SU-DHL-6 (cell line): ENCODE measurements at regions not wholly inside any gene's neighbourhood (a gene's known extent, or its start where the extent isn't known, plus 50 kb on each side); places are given as distances from the start of the nearest gene placed in this dataset.

ENCODE experiments used
- H2AFZ ChIP-seq: fragments of 200-600 bp; sonication (generic); 2 replicates; pipeline ENCODE4 v1.6.1; 2014; ENCODE audit warnings: low read depth, mild to moderate bottlenecking, moderate library complexity, mixed read lengths, antibody characterized with exemption, low read length; ENCODE audit not compliant: severe bottlenecking
- H3F3A ChIP-seq: fragments of 200-600 bp; shearing (Covaris generic); 2 replicates; pipeline ENCODE4 v1.6.0; 2016; ENCODE audit warnings: antibody characterized with exemption, mild to moderate bottlenecking; ENCODE audit not compliant: insufficient read depth
- H3K27ac ChIP-seq: fragments of 200-600 bp; sonication (generic); 2 replicates; pipeline ENCODE4 v1.5.1; 2016; ENCODE audit warnings: low read depth, mild to moderate bottlenecking, low read length, moderate library complexity, mixed read lengths
- H3K27me3 ChIP-seq: fragments of 200-600 bp; sonication (generic), shearing (Covaris generic); 2 replicates; pipeline ENCODE4 v1.6.0; 2014; ENCODE audit warnings: mild to moderate bottlenecking, low read length
- H3K36me3 ChIP-seq: fragments of 200-600 bp; sonication (generic); 2 replicates; pipeline ENCODE4 v1.6.1; 2014; ENCODE audit warnings: mild to moderate bottlenecking, low read length, mixed read lengths
- H3K4me2 ChIP-seq: fragments of 300-600, 200-600 bp; shearing (Covaris generic), sonication (generic); 2 replicates; pipeline ENCODE4 v1.6.0; 2014; ENCODE audit warnings: low read length, low read depth, mild to moderate bottlenecking; ENCODE audit not compliant: poor library complexity, severe bottlenecking
- H3K4me3 ChIP-seq: fragments of 200-600 bp; sonication (generic); 2 replicates; pipeline ENCODE4 v1.5.1; 2014; ENCODE audit warnings: antibody characterized with exemption, low read length, mild to moderate bottlenecking, mixed read lengths; ENCODE audit not compliant: insufficient read depth, poor library complexity, severe bottlenecking
- H3K79me2 ChIP-seq: fragments of 200-600 bp; sonication (generic); 2 replicates; pipeline ENCODE4 v1.6.1; 2014; ENCODE audit warnings: mild to moderate bottlenecking, low read length, moderate library complexity; ENCODE audit not compliant: insufficient read depth
- H3K9ac ChIP-seq: fragments of 200-600 bp; sonication (generic); 2 replicates; pipeline ENCODE4 v1.7.0; 2014; ENCODE audit warnings: mild to moderate bottlenecking, low read length
- H3K9me2 ChIP-seq: fragments of 200-600 bp; sonication (generic); replicated peaks from 2 replicates; pipeline ENCODE4 v1.6.1; 2014; ENCODE audit warnings: low read length; ENCODE audit not compliant: insufficient read depth
- H3K9me3 ChIP-seq: fragments of 200-600 bp; sonication (generic); 2 replicates; pipeline ENCODE4 v1.6.1; 2014; ENCODE audit warnings: low read length, mixed read lengths; ENCODE audit not compliant: insufficient read depth
- H4K20me1 ChIP-seq: fragments of 200-600 bp; sonication (generic); 2 replicates; pipeline ENCODE4 v1.6.1; 2014; ENCODE audit warnings: low read depth, mild to moderate bottlenecking, antibody characterized with exemption, low read length, moderate library complexity, mixed read lengths
- CTCF ChIP-seq: fragments of 200-600 bp; sonication (generic); IDR thresholded peaks from one replicate; pipeline ENCODE4 v1.5.1; 2017; ENCODE audit warnings: antibody characterized with exemption, mild to moderate bottlenecking, low read length, moderate library complexity; ENCODE audit not compliant: insufficient read depth, poor library complexity, severe bottlenecking
- EZH2phosphoT487 ChIP-seq: fragments of 200-600 bp; sonication (generic), shearing (Covaris generic); conservative IDR thresholded peaks from 2 replicates; pipeline ENCODE4 v1.6.1; 2018; ENCODE audit warnings: mild to moderate bottlenecking, antibody characterized with exemption, low read length, moderate library complexity, mixed read lengths

GRCh38 chr6:81067057-81067456 is 685.4 kb downstream of the TENT5A start:
- Histone ChIP-seq H3K36me3 (no peaks in the 10 kb centered on the region), H2AFZ (no peak overlapping the region), H3K79me2 (no peaks in the 10 kb centered on the region), H3K27me3 (no peaks in the 10 kb centered on the region), H3K27ac (no peak overlapping the region), H3K9ac (no peak overlapping the region), H3K9me3 (no peaks in the 10 kb centered on the region), H4K20me1 (no peaks in the 10 kb centered on the region), H3F3A (no peaks in the 10 kb centered on the region), H3K9me2 (no peaks in the 10 kb centered on the region), H3K4me3 (no peak overlapping the region), H3K4me2 (no peak overlapping the region)
- no peak for TF ChIP-seq CTCF
- no peak for TF ChIP-seq EZH2phosphoT487

DNA sequence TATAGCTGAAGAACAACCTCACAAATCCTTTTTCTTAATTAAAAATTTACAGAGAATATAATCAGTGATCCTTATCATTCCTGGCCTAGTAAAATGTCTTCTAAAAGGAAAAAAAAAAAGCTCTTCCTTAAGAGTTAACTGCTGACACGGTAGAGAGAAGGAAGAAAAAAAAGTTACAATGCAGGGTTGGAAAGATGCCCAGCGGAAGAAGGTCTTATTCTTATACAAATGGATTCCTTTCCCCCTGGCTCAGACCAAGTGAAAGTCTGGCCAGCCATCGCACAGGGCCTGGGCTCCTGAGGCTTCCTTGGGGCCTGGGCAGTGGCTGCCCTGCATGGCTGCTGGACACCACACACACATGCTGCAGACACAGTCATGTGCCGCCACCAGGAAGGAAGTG is 688.6 kb downstream of the TENT5A start:
- Histone ChIP-seq H3K9me2 (no peaks in the 10 kb centered on the region), H4K20me1 (no peaks in the 10 kb centered on the region), H3K4me3 (no peak overlapping the region), H3K79me2 (no peaks in the 10 kb centered on the region), H3K9ac (no peak overlapping the region), H3K9me3 (no peaks in the 10 kb centered on the region), H3K27ac (no peak overlapping the region), H3K36me3 (no peaks in the 10 kb centered on the region), H3F3A (no peaks in the 10 kb centered on the region), H2AFZ (no peak overlapping the region), H3K4me2 (no peak overlapping the region), H3K27me3 (no peaks in the 10 kb centered on the region)
- TF ChIP-seq EZH2phosphoT487: no peak
- no peak for TF ChIP-seq CTCF

GRCh38 chr6:81054036-81054435 is 698.4 kb downstream of the TENT5A start:
- Histone ChIP-seq H3K36me3 (no peaks in the 10 kb centered on the region), H3K79me2 (no peaks in the 10 kb centered on the region), H3K9ac (no peak overlapping the region), H3F3A (no peaks in the 10 kb centered on the region), H3K27me3 (no peaks in the 10 kb centered on the region), H4K20me1 (no peaks in the 10 kb centered on the region), H3K4me3 (no peak overlapping the region), H2AFZ (no peak overlapping the region), H3K27ac (no peak overlapping the region), H3K9me2 (no peaks in the 10 kb centered on the region), H3K4me2 (no peak overlapping the region), H3K9me3 (no peaks in the 10 kb centered on the region)
- no peak for TF ChIP-seq EZH2phosphoT487
- TF ChIP-seq CTCF: no peak

- Histone ChIP-seq H3K79me2 (no peaks in the 10 kb centered on the region), H3K4me2 (no peak overlapping the region), H2AFZ (no peak overlapping the region), H3K9me3 (no peaks in the 10 kb centered on the region), H3K9ac (no peak overlapping the region), H3K4me3 (no peak overlapping the region), H3K36me3 (no peaks in the 10 kb centered on the region), H3K27ac (no peak overlapping the region), H4K20me1 (no peaks in the 10 kb centered on the region), H3K9me2 (no peaks in the 10 kb centered on the region), H3K27me3 (no peaks in the 10 kb centered on the region), H3F3A (no peaks in the 10 kb centered on the region)
- TF ChIP-seq EZH2phosphoT487 (no peak), CTCF (no peak)
Observed at GRCh38 chr6:81051952-81052351, 700.5 kb downstream of the TENT5A start.
